BJ (cell line): ENCODE measurements at regions not wholly inside any gene's neighbourhood (a gene's known extent, or its start where the extent isn't known, plus 50 kb on each side); places are given as distances from the start of the nearest gene placed in this dataset.

Source experiments
- CTCF ChIA-PET: fragments of 350-600 bp; formaldehyde crosslinking; extraction: SDS; loops from one replicate; lab custom pipeline; 2021; ENCODE audit warnings: antibody characterized with exemption, inconsistent platforms; lab: Yijun Ruan, JAX
- POLR2A ChIA-PET: fragments of 300-600 bp; sonication (Branson Sonifier 250); formaldehyde crosslinking; extraction: SDS; loops from one replicate; lab custom pipeline; 2021; ENCODE audit warnings: antibody characterized with exemption; lab: Charles Lee
- DNase-seq: peaks from one replicate; pipeline ENCODE4 v3.0.0-alpha.2; 2011; ENCODE audit warnings: low read depth
- H3K27me3 ChIP-seq: 2 replicates; pipeline ENCODE4 v1.6.0; 2011; ENCODE audit warnings: low read length; ENCODE audit not compliant: control insufficient read depth, insufficient read depth
- H3K36me3 ChIP-seq: 2 replicates; pipeline ENCODE4 v1.5.1; 2011; ENCODE audit warnings: low read length; ENCODE audit not compliant: control insufficient read depth, insufficient read depth
- H3K4me3 ChIP-seq: 2 replicates; pipeline ENCODE4 v1.5.1; 2011; ENCODE audit warnings: low read depth, mild to moderate bottlenecking, control low read depth, low read length
- TF ChIP-seq, protein P1 (sequence below): IDR thresholded peaks from 2 replicates; pipeline ENCODE4 v1.5.1; 2011; ENCODE audit warnings: low read depth, mild to moderate bottlenecking, control low read depth, inconsistent platforms, low read length, moderate library complexity; ENCODE audit not compliant: insufficient read depth

DNA sequence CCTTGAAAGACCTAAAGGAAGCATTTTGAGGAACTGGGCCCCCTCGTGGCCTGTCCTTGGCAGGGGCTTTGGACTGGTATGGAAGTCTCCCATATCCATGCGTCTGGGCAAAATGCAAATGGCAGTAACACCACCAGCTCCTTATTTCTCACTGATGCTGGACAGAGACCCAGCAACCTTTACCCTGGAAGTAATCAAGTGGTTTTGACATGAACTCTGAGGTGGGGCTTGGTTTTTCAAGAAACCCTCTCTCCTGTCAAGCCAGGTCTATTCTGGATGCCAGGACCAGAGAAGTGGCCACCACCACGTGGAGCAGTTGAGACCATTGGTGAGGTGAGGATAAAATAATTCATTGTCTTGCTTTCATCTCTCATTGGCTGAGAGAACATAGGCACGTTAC is 84.4 kb downstream of the OTUD1 start:
- Histone ChIP-seq H3K4me3 (no peak overlapping the region), H3K27me3 (no peaks in the 10 kb centered on the region), H3K36me3 (no peaks in the 10 kb centered on the region)
- ChIA-PET CTCF (interaction anchor here (1.0 kb wide), 1 partner anchor 208 kb away, joined by 5 read pairs; no protein-coding TSS in a partner anchor), POLR2A (no interaction called here)
- TF ChIP-seq, protein P1, sequence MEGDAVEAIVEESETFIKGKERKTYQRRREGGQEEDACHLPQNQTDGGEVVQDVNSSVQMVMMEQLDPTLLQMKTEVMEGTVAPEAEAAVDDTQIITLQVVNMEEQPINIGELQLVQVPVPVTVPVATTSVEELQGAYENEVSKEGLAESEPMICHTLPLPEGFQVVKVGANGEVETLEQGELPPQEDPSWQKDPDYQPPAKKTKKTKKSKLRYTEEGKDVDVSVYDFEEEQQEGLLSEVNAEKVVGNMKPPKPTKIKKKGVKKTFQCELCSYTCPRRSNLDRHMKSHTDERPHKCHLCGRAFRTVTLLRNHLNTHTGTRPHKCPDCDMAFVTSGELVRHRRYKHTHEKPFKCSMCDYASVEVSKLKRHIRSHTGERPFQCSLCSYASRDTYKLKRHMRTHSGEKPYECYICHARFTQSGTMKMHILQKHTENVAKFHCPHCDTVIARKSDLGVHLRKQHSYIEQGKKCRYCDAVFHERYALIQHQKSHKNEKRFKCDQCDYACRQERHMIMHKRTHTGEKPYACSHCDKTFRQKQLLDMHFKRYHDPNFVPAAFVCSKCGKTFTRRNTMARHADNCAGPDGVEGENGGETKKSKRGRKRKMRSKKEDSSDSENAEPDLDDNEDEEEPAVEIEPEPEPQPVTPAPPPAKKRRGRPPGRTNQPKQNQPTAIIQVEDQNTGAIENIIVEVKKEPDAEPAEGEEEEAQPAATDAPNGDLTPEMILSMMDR: 0 out of 2 replicates have a peak, but pooled peaks have one; percentile 6
- no peak for DNase-seq

DNA sequence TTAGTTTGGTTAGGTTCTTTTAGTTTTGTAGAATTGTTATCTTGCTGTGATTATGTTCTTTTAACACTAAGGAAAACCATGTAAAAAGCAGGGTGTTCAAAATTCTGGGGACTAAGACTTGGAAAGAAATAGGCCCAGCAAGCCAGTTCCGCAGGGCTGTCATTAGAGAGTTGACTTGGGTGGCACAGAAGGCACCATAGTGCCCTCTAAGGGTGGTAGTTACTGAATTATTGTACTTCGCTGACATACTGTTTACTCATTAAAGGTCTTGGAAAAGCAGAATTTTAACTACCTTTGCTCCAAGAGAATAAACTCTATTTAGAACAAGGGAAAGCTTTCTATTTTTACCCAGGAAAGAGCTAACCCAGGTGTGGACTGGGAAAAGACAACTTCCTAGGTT is 86.5 kb downstream of the OTUD1 start:
- TF ChIP-seq, protein P1: peak; percentile 31; the same call in 1 of the 2 replicates
- ChIA-PET CTCF (interaction anchor here (0.6 to 2.2 kb wide), 5 partner anchors 12 to 215 kb away, joined by 3 to 9 read pairs (median 4); no protein-coding TSS in a partner anchor), POLR2A (no interaction called here)
- Histone ChIP-seq H3K36me3 (no peaks in the 10 kb centered on the region), H3K27me3 (no peaks in the 10 kb centered on the region), H3K4me3 (no peak overlapping the region)
- no peak for DNase-seq

DNA sequence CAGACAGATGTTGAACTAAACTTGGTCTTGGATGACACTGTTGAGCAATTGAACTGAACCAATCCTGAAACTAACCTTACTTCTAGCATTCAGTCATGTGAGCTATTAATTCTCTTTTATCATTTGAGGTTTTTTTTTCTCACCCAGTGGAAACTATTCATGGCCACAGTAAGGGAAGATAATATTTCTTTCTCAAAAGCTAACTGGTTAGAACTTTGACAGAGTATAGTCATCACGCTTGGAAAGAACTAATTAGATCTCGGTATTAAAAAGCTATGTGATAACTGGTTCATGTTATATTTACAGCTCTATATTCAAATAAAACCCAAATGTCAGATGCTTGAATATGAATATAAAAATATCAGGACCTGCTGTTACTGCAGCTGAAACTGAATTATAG is 89.5 kb downstream of the OTUD1 start:
- H3K36me3 ChIP-seq: no peaks in the 10 kb centered on the region
- POLR2A ChIA-PET: no interaction called here

DNA sequence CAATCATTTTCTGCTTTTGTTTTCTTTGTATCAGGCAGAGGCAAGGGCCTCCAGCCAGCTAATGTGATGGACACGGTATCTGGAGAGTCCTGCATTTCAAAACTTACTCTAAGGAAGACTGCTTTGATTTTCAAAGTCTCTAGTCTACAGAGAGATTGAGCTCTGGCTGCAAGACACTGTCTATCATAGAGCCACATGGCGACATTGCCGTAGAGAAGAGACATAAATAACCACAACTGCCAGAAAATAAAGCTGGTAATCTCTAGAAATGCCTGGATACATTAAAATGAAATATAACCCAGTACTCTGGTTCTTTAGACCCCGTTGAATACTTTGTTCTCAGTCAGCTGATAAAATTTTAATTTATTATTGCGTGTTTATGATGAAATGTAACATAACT is 90.8 kb downstream of the OTUD1 start:
- no peaks in the 10 kb centered on the region for H3K27me3 ChIP-seq
- no peak overlapping the region for H3K4me3 ChIP-seq
- DNase-seq: no peak
- H3K36me3 ChIP-seq: no peaks in the 10 kb centered on the region
- CTCF ChIA-PET: interaction anchor here (1.1 to 4.4 kb wide), 12 partner anchors 9 to 371 kb away, joined by 3 to 51 read pairs (median 6); no protein-coding TSS in a partner anchor
- TF ChIP-seq, protein P1: no peak
- POLR2A ChIA-PET: no interaction called here

More for the DNA sequence above, 89.5 kb downstream of the OTUD1 start:
- Histone ChIP-seq H3K4me3 (no peak overlapping the region), H3K27me3 (no peaks in the 10 kb centered on the region)
- TF ChIP-seq, protein P1: no peak
- DNase-seq: no peak
- CTCF ChIA-PET: interaction anchor here (0.6 to 4.4 kb wide), 10 partner anchors 8 to 1210 kb away, joined by 3 to 51 read pairs (median 4); no protein-coding TSS in a partner anchor

DNA sequence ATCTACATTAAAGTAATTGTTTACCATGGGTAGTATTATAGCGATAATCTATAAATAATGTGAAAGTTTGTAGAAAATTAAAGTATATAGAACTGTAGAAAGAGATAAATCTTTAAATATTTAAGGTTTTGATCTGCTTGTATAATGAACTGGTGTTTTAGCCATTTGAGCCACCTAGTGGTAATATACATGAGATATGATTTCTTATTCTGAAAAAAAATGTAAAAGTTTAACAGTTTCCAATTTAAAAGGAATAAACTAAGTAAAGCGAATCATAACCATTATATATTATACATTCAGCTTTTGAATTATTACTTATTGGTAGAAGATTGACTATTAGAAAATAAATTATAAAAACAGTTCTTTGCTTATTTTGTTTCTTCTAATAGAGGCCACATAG is 91.2 kb downstream of the OTUD1 start:
- Histone ChIP-seq H3K27me3 (no peaks in the 10 kb centered on the region), H3K4me3 (no peak overlapping the region), H3K36me3 (no peaks in the 10 kb centered on the region)
- POLR2A ChIA-PET: no interaction called here
- no peak for DNase-seq
- TF ChIP-seq, protein P1: peak; percentile 22; the same call in 1 of the 2 replicates
- CTCF ChIA-PET: interaction anchor here (0.7 to 4.4 kb wide), 10 partner anchors 9 to 372 kb away, joined by 3 to 51 read pairs (median 6); no protein-coding TSS in a partner anchor
